NCI-H1417 treated with DMSO at 0.1 percent for 48 hours (cell line): ENCODE measurements at regions not wholly inside any gene's neighbourhood (a gene's known extent, or its start where the extent isn't known, plus 50 kb on each side); places are given as distances from the start of the nearest gene placed in this dataset.
"Not testable (repeated sequence)": the region's sequence is repeated elsewhere in the genome, so short reads cannot be mapped to it uniquely, and the experiment has no call there.

Experiments
- DNase-seq: peaks from one replicate; lab custom pipeline; 2025; lab: John Stamatoyannopoulos, UW

GRCh38 chr5:118193194-118193905 is 795.0 kb downstream of the DTWD2 start:
- DNase-seq = no peak

GRCh38 chr5:118185018-118185417 is 803.3 kb downstream of the DTWD2 start:
- no peak for DNase-seq

- DNase-seq = no peak
Measured at GRCh38 chr5:118176146-118176545, 812.2 kb downstream of the DTWD2 start.

GRCh38 chr5:118174671-118175070 is 813.7 kb downstream of the DTWD2 start:
- DNase-seq = no peak

- no peak for DNase-seq
Measured at GRCh38 chr5:118173340-118173739, 815.0 kb downstream of the DTWD2 start.

- no peak for DNase-seq
Measured at GRCh38 chr5:118165619-118166018, 822.7 kb downstream of the DTWD2 start.

GRCh38 chr5:118156181-118156580 is 832.2 kb downstream of the DTWD2 start:
- no peak for DNase-seq

GRCh38 chr5:118146824-118147223 is 841.5 kb downstream of the DTWD2 start:
- no peak for DNase-seq

- DNase-seq = no peak
Measured at GRCh38 chr5:118144540-118144939, 843.8 kb downstream of the DTWD2 start.

- DNase-seq = no peak
Measured at GRCh38 chr5:118139361-118139760, 849.0 kb downstream of the DTWD2 start.

GRCh38 chr5:118126159-118126558 is 862.2 kb downstream of the DTWD2 start:
- DNase-seq = no peak

GRCh38 chr5:118125687-118126086 is 862.7 kb downstream of the DTWD2 start:
- DNase-seq = no peak

- no peak for DNase-seq
Measured at GRCh38 chr5:118121258-118121657, 867.1 kb downstream of the DTWD2 start.

GRCh38 chr5:118115791-118116190 is 872.6 kb downstream of the DTWD2 start:
- DNase-seq = no peak

GRCh38 chr5:118111956-118112355 is 876.4 kb downstream of the DTWD2 start:
- no peak for DNase-seq

GRCh38 chr5:118107246-118107645 is 881.1 kb downstream of the DTWD2 start:
- DNase-seq = not testable (repeated sequence)

- no peak for DNase-seq
Measured at GRCh38 chr5:118098716-118099115, 889.6 kb downstream of the DTWD2 start.

GRCh38 chr5:118095115-118095514 is 893.2 kb downstream of the DTWD2 start:
- no peak for DNase-seq

- DNase-seq = no peak
Measured at GRCh38 chr5:118088448-118088847, 899.9 kb downstream of the DTWD2 start.

- DNase-seq = no peak
Measured at GRCh38 chr5:118076490-118076889, 911.9 kb downstream of the DTWD2 start.

GRCh38 chr5:118070041-118070440 is 918.3 kb downstream of the DTWD2 start:
- DNase-seq = no peak

- no peak for DNase-seq
Measured at GRCh38 chr5:118069452-118069851, 918.9 kb downstream of the DTWD2 start.

- no peak for DNase-seq
Measured at GRCh38 chr5:118068886-118069285, 919.5 kb downstream of the DTWD2 start.

- DNase-seq = not testable (repeated sequence)
Measured at GRCh38 chr5:118063836-118064235, 924.5 kb downstream of the DTWD2 start.
